ENCODE measurements at regions not wholly inside any gene's neighbourhood (a gene's known extent, or its start where the extent isn't known, plus 50 kb on each side); places are given as distances from the start of the nearest gene placed in this dataset.

GRCh38 chr2:34825686-34826085 lies 1226.6 kb upstream of the FAM98A start:
- no peaks in the 10 kb centered on the region for H3K9me3 ChIP-seq (ENCODE audit: low read length)
- no peaks in the 10 kb centered on the region for H3K9me2 ChIP-seq (ENCODE audit: insufficient read depth, low read length)
- no peak overlapping the region for H2AFZ ChIP-seq (ENCODE audit: low read depth, low read length)
- H3K27me3 ChIP-seq (ENCODE audit: insufficient read depth, low read depth, low read length): no peaks in the 10 kb centered on the region
- no peaks in the 10 kb centered on the region for H4K20me1 ChIP-seq (ENCODE audit: insufficient read depth)
- no peak overlapping the region for H3K4me2 ChIP-seq (ENCODE audit: low read length)
- H3K79me2 ChIP-seq (replicated peaks; ENCODE audit: insufficient read depth, low read length): no peaks in the 10 kb centered on the region
- no peak overlapping the region for H3K4me3 ChIP-seq (ENCODE audit: low read length)
- TF ChIP-seq RAD21 (conservative IDR thresholded peaks at IDR 0.05): no peak
- H3K9ac ChIP-seq (ENCODE audit: low read length): no peak overlapping the region
- no peaks in the 10 kb centered on the region for H3F3A ChIP-seq (ENCODE audit: insufficient read depth, low read length, poor library complexity, severe bottlenecking)
- no peaks in the 10 kb centered on the region for H3K36me3 ChIP-seq (ENCODE audit: insufficient read depth, low read length)
- H3K27ac ChIP-seq (ENCODE audit: low read length): no peak overlapping the region

DNA sequence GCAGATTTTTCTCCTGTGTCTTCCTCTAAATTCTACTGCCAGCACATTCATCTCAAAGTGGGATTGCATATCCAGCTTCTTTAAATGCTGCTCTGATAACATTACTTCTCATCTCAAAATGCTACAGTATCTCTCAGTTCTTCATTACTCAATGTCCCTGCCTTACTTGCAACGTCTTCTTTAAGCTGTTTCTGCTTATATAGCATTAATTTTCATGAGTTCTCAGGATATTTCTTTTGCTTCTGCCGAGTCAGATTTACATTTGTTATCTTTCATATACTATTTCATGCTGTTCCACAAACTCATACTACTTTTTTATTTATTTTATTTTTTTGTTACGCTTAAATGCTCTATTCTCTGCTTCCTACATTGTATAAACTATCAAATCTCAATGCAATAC lies 1223.5 kb upstream of the FAM98A start:
- Histone ChIP-seq H3K27ac (ENCODE audit: low read length) (no peak overlapping the region), H4K20me1 (ENCODE audit: insufficient read depth) (no peaks in the 10 kb centered on the region), H3K9ac (ENCODE audit: low read length) (no peak overlapping the region), H3F3A (ENCODE audit: insufficient read depth, low read length, poor library complexity, severe bottlenecking) (no peaks in the 10 kb centered on the region), H3K36me3 (ENCODE audit: insufficient read depth, low read length) (no peaks in the 10 kb centered on the region), H3K4me3 (ENCODE audit: low read length) (no peak overlapping the region), H2AFZ (ENCODE audit: low read depth, low read length) (no peak overlapping the region), H3K4me2 (ENCODE audit: low read length) (no peak overlapping the region), H3K9me3 (ENCODE audit: low read length) (no peaks in the 10 kb centered on the region), H3K9me2 (ENCODE audit: insufficient read depth, low read length) (no peaks in the 10 kb centered on the region), H3K79me2 (replicated peaks; ENCODE audit: insufficient read depth, low read length) (no peaks in the 10 kb centered on the region), H3K27me3 (ENCODE audit: insufficient read depth, low read depth, low read length) (no peaks in the 10 kb centered on the region)
- TF ChIP-seq POLR2AphosphoS5 (IDR thresholded peaks at IDR 0.05): no peak
- no peak for TF ChIP-seq TAF1 (IDR thresholded peaks at IDR 0.05; ENCODE audit: low read depth)
- TF ChIP-seq MXI1 (conservative IDR thresholded peaks at IDR 0.05; ENCODE audit: poor library complexity, severe bottlenecking): no peak
- TF ChIP-seq EZH2 (IDR thresholded peaks at IDR 0.05; ENCODE audit: borderline replicate concordance, insufficient read depth, low read length, poor library complexity, severe bottlenecking): no peak
- no peak for TF ChIP-seq RAD21 (conservative IDR thresholded peaks at IDR 0.05)
- TF ChIP-seq, protein P1, sequence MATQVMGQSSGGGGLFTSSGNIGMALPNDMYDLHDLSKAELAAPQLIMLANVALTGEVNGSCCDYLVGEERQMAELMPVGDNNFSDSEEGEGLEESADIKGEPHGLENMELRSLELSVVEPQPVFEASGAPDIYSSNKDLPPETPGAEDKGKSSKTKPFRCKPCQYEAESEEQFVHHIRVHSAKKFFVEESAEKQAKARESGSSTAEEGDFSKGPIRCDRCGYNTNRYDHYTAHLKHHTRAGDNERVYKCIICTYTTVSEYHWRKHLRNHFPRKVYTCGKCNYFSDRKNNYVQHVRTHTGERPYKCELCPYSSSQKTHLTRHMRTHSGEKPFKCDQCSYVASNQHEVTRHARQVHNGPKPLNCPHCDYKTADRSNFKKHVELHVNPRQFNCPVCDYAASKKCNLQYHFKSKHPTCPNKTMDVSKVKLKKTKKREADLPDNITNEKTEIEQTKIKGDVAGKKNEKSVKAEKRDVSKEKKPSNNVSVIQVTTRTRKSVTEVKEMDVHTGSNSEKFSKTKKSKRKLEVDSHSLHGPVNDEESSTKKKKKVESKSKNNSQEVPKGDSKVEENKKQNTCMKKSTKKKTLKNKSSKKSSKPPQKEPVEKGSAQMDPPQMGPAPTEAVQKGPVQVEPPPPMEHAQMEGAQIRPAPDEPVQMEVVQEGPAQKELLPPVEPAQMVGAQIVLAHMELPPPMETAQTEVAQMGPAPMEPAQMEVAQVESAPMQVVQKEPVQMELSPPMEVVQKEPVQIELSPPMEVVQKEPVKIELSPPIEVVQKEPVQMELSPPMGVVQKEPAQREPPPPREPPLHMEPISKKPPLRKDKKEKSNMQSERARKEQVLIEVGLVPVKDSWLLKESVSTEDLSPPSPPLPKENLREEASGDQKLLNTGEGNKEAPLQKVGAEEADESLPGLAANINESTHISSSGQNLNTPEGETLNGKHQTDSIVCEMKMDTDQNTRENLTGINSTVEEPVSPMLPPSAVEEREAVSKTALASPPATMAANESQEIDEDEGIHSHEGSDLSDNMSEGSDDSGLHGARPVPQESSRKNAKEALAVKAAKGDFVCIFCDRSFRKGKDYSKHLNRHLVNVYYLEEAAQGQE (IDR thresholded peaks at IDR 0.05; ENCODE audit: borderline replicate concordance): no peak
- no peak for TF ChIP-seq SMC3 (conservative IDR thresholded peaks at IDR 0.05; ENCODE audit: poor library complexity)
- no peak for TF ChIP-seq CTCF (IDR thresholded peaks at IDR 0.05; ENCODE audit: poor library complexity, severe bottlenecking)
- no peak for TF ChIP-seq EP300 (conservative IDR thresholded peaks at IDR 0.05; ENCODE audit: poor library complexity, severe bottlenecking)
